LNCAP (cell line): ENCODE measurements at regions not wholly inside any gene's neighbourhood (a gene's known extent, or its start where the extent isn't known, plus 50 kb on each side); places are given as distances from the start of the nearest gene placed in this dataset.

ENCODE experiments used
- TF ChIP-seq, protein P1 (sequence below): fragments of 450-650 bp; IDR thresholded peaks from 2 replicates; pipeline ENCODE4 v1.5.1; 2017; ENCODE audit warnings: mild to moderate bottlenecking

DNA sequence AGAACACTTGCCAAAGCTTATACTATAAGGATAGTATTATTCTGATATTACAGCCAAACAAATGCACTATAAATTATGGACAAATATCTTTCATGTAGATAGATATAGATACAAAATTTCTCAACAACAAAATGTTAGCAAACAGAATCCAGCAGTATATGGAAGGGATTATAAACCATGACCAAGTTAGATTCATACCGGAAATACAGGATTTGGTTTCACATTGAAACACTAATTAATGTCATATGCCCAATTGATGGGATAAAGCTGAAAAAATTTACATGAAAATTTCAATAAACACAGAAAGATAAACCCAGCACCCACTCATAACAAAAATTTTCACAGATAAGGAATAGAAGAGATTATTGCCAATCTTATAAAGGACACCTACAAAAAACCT lies 770.3 kb upstream of the SLC35B3 start:
- TF ChIP-seq, protein P1, sequence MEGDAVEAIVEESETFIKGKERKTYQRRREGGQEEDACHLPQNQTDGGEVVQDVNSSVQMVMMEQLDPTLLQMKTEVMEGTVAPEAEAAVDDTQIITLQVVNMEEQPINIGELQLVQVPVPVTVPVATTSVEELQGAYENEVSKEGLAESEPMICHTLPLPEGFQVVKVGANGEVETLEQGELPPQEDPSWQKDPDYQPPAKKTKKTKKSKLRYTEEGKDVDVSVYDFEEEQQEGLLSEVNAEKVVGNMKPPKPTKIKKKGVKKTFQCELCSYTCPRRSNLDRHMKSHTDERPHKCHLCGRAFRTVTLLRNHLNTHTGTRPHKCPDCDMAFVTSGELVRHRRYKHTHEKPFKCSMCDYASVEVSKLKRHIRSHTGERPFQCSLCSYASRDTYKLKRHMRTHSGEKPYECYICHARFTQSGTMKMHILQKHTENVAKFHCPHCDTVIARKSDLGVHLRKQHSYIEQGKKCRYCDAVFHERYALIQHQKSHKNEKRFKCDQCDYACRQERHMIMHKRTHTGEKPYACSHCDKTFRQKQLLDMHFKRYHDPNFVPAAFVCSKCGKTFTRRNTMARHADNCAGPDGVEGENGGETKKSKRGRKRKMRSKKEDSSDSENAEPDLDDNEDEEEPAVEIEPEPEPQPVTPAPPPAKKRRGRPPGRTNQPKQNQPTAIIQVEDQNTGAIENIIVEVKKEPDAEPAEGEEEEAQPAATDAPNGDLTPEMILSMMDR: no peak

DNA sequence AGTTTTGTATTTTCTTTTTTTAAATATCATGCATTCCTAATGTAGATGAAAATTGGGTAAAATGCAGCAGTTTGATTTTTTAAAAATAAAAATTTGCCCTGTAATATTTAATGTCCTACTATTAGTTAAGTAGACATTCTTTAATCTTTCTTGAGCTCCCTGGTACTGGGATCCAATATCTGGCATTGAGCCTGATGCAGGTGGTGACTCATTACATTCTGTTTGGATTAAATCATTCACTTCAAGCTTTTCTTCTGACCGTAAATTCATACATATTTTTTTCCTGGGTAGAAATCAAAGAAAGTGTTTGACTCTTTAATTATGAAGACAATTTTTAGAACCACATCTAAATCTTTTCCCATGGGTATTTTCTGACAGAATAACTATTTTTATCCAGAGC lies 768.8 kb upstream of the SLC35B3 start:
- TF ChIP-seq, protein P1: no peak

DNA sequence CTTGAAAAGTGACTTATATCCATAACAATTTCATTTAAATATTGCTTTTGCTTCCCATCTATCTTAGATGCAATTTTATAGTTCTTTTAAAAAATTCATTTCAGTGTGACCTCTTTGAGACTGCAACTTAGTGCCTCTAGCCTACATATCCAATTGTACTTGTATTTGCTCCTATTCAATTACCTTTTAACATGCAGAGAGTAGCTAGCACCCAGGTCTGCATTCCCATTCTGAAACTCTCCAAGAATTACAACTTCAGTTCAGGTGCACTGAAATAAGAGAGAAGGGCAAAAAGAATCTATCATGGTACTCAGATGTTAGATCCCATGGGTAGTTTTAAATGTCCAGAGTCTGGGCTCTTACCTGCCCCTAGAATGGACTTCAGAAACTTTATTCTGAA lies 765.4 kb upstream of the SLC35B3 start:
- TF ChIP-seq, protein P1: no peak

DNA sequence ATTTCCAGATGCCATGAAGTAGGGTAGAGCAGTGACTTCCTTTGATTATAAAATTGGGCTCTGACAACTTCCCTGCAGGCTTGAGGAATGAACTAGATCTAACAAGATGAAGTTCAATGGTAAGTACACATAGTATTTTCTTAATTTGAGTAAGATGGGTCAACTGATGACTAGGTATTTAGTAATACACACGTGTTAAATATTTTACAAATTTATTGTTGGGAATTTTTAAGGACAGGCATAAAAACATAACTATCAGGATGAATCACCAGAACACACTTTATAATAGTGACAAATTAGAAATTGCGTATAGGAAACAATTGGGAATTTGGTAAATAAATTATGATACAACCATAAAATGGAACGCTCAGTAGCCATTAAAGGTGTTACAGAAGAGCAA lies 762.4 kb upstream of the SLC35B3 start:
- TF ChIP-seq, protein P1: no peak

DNA sequence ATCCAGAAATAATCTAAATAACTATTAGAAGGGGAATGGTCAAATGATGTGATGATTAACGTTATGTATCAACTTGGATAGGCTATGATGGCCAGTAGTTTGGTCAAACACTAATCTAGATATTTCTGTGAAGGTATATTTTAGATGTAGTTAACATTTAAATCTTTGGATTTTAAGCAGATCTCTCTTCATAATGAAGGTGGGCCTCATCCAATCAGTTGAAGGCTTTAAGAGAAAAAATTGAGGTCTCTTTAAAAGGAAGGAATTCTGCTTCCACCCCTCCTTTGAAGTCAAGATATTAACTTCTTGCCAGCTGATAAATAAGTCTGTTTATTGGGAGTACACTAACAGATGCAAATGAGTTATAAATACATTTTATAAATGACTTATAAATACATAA lies 760.0 kb upstream of the SLC35B3 start:
- TF ChIP-seq, protein P1: no peak

DNA sequence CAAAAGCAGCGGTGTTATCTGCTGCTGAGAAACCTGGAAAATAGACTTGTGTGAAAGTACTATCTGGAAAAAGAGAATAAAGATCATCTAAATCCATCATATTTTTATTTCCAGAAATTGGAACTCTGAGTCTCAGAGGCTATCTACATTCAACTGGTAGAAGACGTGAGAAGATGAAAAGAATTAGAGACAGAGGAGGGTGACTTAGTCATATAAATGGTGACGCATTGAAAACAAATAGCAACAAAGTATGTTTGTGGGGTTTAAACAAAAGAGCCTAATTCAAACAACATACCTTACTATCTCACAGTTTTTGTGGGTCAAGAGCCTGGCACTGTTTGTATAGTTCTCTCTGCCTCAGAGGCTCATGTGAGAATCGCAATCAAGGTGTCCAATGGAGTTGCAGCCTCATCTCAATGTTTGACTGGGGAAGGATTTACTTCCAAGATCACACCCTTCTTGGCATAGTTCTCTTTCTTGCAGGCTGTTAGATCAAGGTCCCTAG lies 757.1 kb upstream of the SLC35B3 start:
- TF ChIP-seq, protein P1: no peak

DNA sequence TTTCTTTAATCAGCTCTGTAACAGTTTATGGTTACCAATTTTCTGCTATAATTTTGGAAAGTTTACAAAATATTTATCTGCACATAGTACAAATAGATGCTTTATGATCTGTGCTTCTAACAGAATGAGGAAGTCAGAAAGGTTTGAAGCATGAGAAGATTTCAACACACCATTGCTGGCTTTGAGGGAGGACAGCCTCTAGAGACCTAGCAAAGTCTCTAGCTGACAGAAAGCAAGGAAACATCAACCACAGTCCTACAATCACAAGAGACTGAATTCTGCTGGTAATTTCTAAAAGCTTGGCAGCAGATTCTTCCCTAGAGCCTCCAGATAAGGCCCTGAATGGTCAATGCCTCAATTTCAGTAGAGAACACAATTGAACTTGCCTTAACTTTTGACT lies 750.8 kb upstream of the SLC35B3 start:
- TF ChIP-seq, protein P1: no peak

DNA sequence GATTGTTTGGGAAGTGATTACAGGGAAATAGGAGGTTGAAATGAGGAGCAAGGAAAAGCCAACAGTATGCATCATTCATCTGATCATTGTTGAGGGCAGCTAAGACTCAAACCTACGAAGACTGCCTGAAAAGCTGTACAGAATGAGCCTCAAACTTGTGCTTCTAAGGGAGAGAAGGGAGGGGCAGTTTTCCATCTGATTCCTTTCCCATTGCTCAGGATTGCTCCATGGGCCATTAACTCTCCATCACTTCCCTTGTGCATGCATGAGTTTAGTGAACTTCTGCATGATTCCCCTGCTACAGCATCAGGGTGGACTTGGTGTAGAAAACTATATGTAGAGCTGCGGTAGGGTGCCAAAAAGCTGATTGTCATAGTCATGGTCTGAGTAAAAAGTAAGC lies 742.7 kb upstream of the SLC35B3 start:
- TF ChIP-seq, protein P1: no peak
